ENCODE measurements at regions not wholly inside any gene's neighbourhood (a gene's known extent, or its start where the extent isn't known, plus 50 kb on each side); places are given as distances from the start of the nearest gene placed in this dataset.
"Not testable (repeated sequence)": the region's sequence is repeated elsewhere in the genome, so short reads cannot be mapped to it uniquely, and the experiment has no call there.

GRCh38 chr6:115067690-115068447 is 725.0 kb upstream of the HS3ST5 start:
- no peak for DNase-seq (ENCODE audit: low spot score)

- DNase-seq (ENCODE audit: low spot score), result no peak
Measured at GRCh38 chr6:115064680-115065079, 721.9 kb upstream of the HS3ST5 start.

- DNase-seq (ENCODE audit: low spot score), result no peak
Measured at GRCh38 chr6:115060581-115060980, 717.8 kb upstream of the HS3ST5 start.

GRCh38 chr6:115058414-115059211 is 715.8 kb upstream of the HS3ST5 start:
- no peak for DNase-seq (ENCODE audit: low spot score)

- no peak for DNase-seq (ENCODE audit: low spot score)
Measured at GRCh38 chr6:115055579-115055978, 712.8 kb upstream of the HS3ST5 start.

GRCh38 chr6:115054242-115054641 is 711.4 kb upstream of the HS3ST5 start:
- DNase-seq (ENCODE audit: low spot score), result not testable (repeated sequence)

- DNase-seq (ENCODE audit: low spot score), result no peak
Measured at GRCh38 chr6:115053169-115053860, 710.5 kb upstream of the HS3ST5 start.

GRCh38 chr6:115016593-115016992 is 673.8 kb upstream of the HS3ST5 start:
- DNase-seq (ENCODE audit: low spot score), result no peak

- no peak for DNase-seq (ENCODE audit: low spot score)
Measured at GRCh38 chr6:115004982-115005381, 662.2 kb upstream of the HS3ST5 start.

- DNase-seq (ENCODE audit: low spot score), result no peak
Measured at GRCh38 chr6:115004204-115004603, 661.4 kb upstream of the HS3ST5 start.

GRCh38 chr6:115001731-115002350 is 659.0 kb upstream of the HS3ST5 start:
- no peak for DNase-seq (ENCODE audit: low spot score)

- DNase-seq (ENCODE audit: low spot score), result no peak
Measured at GRCh38 chr6:115000736-115001135, 657.9 kb upstream of the HS3ST5 start.

GRCh38 chr6:114998492-114998891 is 655.7 kb upstream of the HS3ST5 start:
- DNase-seq (ENCODE audit: low spot score), result no peak

- no peak for DNase-seq (ENCODE audit: low spot score)
Measured at GRCh38 chr6:114997813-114998292, 655.0 kb upstream of the HS3ST5 start.

- no peak for DNase-seq (ENCODE audit: low spot score)
Measured at GRCh38 chr6:114995526-114995925, 652.7 kb upstream of the HS3ST5 start.

- no peak for DNase-seq (ENCODE audit: low spot score)
Measured at GRCh38 chr6:114989279-114989964, 646.6 kb upstream of the HS3ST5 start.

GRCh38 chr6:114987281-114987680 is 644.5 kb upstream of the HS3ST5 start:
- DNase-seq (ENCODE audit: low spot score), result no peak

GRCh38 chr6:114955363-114955762 is 612.5 kb upstream of the HS3ST5 start:
- DNase-seq (ENCODE audit: low spot score), result no peak

- no peak for DNase-seq (ENCODE audit: low spot score)
Measured at GRCh38 chr6:114952229-114952628, 609.4 kb upstream of the HS3ST5 start.

- DNase-seq (ENCODE audit: low spot score), result no peak
Measured at GRCh38 chr6:114945392-114945791, 602.6 kb upstream of the HS3ST5 start.

- DNase-seq (ENCODE audit: low spot score), result no peak
Measured at GRCh38 chr6:114941078-114941477, 598.3 kb upstream of the HS3ST5 start.

Data from ureter (tissue), 1 donor.